Fibroblast of skin of right quadriceps (primary cell): ENCODE measurements at regions not wholly inside any gene's neighbourhood (a gene's known extent, or its start where the extent isn't known, plus 50 kb on each side); places are given as distances from the start of the nearest gene placed in this dataset.
"Not testable (repeated sequence)": the region's sequence is repeated elsewhere in the genome, so short reads cannot be mapped to it uniquely, and the experiment has no call there.

ENCODE experiments used
- DNase-seq: peaks from one replicate; pipeline ENCODE4 v3.0.0-alpha.2; 2013

DNA sequence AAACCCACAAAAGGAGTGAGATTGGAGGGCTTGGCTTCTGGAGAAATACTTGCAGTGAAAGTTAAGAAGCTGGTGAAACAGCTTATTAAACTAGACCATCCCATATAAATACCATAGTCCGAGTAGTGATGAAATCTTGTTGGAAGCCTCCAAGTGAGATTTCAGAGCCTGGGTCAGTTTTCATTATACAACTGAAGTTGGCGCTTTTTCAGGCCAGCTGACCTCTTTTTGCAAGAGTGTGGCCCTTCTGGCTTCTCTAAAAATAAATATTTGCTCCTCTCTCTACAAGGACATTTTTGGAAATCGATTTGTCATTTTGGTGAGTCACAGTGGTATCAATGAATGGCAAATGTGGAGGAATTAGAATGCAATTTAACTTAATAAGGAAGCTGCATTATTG, 51.2 kb upstream of the THRB start:
- DNase-seq: no peak

DNA sequence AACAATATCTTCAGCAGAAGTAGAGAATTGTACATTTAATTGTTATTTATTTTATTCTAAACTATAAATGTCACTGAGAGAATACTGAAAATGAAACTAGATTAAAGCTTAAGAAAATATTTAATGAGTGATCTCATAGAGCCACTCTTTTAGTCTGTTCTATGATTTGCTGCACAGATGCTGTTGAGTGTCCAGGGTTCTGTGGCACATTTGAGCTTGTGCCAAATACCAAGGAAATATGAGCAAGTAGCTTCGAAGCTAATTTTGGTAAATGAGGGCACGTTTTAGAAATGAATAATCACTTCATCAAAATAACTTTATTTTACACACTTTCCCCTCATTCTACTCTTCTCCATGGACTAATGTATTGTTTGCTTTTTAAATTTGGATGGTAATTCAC, 53.6 kb upstream of the THRB start:
- DNase-seq: peak; percentile 50

DNA sequence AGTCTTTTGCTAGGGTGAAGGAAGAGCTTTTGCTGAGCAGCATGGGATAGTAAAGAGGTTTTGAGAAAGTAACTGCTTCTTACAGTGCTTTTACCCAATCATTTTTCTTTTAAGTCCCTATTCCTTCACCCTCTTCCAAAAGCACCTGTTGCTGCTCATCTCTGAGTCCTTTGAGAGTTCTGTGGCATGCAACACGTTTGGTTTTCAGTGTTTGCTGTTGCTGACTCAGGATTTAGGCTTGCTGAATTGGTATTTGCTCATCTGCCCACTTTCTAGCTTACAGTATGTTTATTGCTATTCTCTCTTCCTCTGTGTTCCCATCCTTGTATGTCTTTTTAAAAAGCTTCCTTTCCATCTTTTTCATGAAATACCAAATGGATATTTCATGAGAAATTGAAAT, 55.9 kb upstream of the THRB start:
- peak; percentile 18 for DNase-seq

DNA sequence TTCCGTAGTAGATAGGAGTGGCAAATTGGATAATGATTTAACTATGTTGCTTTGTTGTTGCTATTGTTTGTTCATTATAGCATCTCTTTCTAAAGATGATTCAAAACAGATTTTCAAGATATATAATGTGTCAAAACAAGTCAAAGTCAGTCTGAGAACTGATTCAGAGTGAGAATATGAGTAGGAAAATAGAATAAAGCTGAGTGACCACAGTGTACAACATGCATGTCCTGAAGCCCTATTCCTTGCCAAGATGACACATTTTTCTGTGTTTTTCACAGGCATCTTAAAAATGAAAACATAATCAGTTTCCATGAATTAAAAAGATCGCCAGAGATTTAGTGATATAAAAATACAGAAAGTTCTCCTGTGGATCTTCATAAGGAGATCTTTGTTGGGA, 57.0 kb upstream of the THRB start:
- DNase-seq: no peak

DNA sequence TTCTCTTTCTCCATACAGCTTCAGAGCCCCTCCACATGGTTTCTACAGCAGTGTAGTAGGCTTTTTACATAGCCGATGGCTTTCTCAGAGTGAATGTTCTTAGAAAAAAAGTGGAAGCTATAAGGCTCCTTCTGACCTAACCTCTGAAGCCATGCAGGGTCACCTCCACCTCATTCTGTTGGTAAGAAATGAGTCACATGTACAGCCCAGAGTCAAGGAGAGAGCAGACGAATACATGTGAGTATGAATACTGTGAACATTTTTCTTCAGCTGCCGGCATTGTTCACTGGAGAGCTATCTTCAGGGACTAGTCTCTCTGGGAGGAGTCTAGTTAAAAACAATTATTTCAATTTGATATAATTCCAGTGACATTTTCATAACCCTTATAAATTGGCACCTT, 68.2 kb upstream of the THRB start:
- DNase-seq: no peak

DNA sequence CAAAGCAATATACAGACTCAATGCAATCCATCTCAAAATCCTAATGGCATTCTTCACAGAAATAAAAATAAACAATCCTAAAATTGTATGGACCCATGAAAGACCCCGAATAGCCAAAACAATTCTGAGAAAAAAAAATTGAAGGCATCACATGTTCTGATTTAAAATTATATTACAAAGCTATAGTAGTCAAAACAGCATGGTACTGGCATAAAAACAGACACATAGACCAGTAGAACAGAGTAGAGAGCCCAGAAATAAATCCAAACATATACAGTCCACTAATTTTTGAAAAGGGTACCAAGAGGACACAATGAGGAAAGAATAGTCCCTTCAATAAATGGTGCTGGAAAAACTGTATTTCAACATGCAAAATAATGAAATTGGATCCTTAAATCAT, 70.4 kb upstream of the THRB start:
- DNase-seq: no peak

DNA sequence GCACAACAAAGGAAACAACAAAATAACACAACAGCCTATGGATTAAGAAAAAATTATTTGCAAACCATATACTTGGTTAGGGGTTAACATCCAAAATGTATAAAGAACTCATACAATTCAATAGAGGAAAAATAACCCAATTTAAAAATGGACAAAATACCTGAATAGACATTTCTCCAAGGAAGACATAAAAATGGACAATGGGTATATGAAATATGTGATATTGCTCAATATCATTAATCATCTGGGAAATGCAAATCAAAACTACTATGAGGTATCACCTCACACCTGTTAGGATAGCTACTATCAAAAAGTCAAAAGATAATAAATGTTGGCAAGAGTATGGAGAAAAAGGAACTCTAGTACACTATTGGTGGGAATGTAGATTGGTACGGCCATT, 71.0 kb upstream of the THRB start:
- DNase-seq: no peak

DNA sequence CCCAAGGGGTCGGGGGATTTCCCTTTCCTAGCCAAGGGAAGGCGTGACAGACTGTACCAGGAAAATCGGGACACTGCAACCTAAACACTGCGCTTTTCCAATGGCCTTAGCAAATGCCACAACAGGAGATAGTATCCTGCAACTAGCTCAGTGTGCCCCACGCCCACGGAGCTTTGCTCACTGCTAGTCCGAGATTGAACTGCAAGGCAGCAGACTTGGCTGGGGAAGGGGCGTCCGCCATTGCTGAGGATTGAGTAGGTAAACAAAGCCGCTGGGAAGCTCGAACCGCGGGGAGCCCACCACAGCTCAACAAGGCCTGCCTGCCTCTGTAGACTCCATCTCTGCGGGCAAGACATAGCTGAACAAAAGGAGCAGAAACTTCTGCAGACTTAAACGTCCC, 72.3 kb upstream of the THRB start:
- no peak for DNase-seq

DNA sequence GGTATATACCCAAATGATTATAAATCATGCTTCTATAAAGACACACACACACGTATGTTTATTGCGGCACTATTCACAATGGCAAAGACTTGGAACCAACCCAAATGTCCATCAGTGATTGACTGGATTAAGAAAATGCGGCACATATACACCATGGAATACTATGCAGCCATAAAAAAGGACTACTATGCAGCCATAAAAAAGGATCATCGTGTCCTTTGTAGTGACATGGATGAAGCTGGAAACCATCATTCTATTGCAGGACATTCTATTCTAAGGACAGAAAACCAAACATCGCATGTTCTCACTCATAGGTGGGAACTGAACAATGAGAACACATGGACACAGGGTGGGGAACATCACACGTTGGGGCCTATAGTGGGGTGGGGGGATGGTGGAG, 77.8 kb upstream of the THRB start:
- not testable (repeated sequence) for DNase-seq

DNA sequence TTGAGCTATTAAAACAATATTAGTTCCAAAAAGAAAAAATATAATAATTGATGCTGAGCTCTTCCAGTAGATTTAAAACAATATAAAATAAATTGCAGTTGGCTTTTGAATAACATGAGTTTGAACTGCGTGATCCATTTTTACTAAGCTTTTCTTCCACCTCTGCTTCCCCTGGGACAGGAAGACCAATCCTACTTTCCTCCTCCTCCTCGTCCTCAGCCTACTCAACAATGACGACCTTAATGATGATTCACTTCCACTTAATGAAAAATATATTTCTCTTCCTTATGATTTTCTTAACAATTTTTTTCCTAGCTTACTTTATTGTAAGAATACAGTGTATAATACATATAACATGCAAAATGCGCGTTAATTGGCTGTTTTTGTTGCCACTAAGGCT, 78.9 kb upstream of the THRB start:
- no peak for DNase-seq

DNA sequence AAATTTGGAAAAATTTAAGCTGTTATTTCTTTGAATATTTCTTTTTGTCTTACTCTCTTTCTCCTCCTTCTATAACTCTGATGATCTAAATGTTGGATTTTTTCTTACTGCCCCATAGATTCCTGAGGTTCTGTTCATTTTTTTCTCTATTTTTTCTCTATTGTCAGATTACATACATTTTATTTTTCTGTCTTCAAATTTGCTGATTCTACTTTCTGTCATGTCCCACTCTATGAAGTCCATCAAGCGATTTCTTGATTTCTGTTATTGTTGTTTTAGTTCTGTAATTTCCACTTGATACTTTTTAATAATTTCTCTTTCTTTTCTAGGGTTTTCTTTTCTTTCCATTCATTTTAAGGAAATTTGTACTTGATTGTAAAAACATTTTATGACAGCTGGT, 83.7 kb upstream of the THRB start:
- DNase-seq: no peak

DNA sequence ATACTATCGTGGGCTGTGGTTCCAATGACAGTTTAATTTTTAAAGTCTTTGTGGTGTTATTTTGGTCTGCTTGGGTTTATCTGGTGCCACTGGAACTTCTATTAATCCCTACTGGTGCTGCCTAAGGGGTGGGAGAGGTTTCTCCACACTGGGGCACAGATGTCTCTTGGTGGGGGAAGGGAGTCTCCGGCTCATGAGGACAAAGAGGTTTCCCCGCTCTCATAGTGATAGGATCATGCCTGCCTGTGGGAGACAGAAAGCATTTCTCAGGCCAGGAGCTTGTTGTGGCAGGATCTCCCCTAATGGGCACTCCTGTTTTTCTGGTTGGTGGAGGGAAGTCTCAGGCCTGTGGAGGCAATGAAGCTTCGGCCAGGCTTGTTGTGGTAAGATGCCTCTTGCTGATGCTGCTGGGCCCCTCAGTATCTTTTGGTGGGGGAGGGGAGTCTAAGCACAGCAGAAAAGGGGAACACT, 84.3 kb upstream of the THRB start:
- no peak for DNase-seq

DNA sequence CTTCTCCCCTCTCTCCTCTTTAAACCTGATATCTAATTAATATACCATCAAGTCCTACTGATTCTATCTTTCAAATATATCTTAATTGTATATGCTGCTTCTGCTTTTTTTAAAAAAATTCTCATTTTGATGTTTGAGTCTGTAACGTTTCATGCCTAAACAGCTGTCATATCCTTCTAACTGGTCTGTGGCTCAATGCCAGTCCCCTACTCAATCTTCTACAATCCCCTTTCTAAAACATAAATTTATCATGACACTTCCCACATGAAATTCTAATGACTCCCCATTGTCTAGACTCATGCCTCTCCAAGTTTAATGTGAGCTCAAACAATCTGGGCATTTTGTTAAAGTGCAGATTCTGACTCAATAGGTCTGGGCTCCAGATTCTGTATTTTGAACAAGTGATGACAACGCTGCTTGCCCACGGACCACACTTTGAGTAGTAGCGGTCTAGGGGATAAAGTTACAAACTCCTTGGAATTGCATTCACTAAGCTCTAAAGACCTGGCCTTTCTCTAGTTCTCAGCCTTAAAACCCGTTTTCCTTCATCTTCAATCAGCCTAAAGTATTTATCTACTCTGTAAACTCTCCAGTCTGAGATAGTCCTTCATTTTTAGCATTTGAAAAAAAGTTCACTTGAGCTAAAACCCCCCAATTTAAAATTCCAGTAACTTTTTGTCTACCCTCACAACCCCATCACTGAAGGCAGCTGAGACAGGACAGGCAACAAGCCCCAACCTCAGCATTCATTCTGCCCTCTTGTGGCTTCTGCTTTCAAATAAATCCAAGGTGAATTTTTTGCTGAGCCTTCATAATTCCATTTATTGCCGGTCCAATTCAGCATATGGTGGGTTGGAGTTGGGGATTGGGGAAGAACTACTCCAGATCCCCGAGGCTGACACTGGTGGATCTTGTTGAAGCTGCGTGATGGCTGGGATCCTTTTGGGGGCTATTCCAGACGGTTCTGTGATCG, 88.1 kb upstream of the THRB start:
- DNase-seq: peak; percentile 56

DNA sequence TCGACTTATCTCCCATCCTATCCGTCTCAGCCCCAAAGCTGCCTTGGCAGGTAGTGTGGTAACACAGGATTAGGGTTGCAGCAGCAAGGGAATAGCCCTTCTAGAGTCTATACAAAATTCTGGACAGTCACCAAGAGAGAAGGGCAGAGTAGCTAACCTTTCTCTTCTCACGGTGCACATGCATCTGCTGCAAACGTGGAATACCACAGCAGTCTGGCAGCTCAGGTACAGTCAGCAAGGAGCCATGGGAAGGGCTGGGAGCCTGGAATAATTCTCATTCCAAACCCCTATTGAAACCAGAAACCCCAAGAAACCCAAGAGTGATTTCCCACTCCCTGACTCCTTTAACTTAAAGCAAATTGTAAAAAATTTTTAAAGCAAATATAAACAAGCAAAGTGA, 92.3 kb upstream of the THRB start:
- DNase-seq: no peak

DNA sequence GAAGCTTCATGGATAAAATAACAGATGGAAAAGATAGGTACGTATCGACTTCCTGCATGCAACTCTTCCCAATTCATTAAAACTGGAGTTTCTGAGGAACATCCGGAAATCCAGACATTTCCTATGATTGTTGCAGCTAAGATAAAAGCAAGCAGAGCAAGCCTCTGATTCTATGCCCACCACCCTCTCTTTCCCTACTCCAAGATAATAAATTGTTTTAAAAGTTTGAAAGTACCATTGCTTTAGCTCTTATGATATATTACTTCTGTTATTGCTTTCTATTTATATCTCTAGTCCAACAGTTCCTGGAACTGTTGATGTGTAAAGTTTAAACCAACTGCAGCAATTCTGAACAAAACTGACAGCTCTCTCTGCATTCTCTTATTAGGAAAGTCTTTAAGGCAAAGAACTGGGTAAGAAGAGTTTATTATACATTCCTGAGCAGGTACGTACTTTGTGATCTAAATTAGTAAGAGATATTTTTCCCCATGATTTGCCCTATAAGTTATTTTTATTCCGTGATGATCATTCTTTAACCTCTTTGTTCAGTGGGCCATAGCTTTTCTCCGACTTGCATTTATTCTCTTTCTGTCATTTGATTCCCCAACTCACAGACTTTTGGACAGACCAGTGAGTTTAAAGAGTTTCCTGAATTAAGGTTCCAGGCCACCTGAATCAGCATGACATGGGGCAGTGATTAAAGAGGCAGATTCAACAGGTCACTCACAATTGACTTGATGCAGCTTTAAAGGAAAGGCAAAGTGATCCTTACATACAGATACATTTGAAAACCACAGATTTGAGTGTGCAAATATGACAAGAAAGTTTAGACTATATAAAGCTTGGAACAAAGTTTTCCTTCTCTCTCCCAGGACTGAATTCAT, 94.2 kb upstream of the THRB start:
- DNase-seq: peak; percentile 28

DNA sequence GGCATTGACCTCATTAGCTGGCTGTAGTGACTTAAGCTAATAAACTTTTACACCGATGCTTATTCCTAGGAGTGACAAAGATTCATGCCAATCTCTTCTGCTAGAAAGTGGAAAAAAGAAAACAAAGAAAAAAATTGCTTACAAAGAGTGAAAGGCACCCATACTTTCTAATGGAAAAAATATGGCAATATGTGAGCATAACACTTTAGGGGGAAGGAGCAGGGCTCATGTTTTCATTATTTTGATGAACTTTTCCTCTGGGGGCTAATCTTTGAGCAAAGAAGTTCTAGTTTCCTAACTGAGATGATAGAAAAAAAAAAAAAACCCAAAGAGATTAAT, 94.8 kb upstream of the THRB start:
- no peak for DNase-seq

DNA sequence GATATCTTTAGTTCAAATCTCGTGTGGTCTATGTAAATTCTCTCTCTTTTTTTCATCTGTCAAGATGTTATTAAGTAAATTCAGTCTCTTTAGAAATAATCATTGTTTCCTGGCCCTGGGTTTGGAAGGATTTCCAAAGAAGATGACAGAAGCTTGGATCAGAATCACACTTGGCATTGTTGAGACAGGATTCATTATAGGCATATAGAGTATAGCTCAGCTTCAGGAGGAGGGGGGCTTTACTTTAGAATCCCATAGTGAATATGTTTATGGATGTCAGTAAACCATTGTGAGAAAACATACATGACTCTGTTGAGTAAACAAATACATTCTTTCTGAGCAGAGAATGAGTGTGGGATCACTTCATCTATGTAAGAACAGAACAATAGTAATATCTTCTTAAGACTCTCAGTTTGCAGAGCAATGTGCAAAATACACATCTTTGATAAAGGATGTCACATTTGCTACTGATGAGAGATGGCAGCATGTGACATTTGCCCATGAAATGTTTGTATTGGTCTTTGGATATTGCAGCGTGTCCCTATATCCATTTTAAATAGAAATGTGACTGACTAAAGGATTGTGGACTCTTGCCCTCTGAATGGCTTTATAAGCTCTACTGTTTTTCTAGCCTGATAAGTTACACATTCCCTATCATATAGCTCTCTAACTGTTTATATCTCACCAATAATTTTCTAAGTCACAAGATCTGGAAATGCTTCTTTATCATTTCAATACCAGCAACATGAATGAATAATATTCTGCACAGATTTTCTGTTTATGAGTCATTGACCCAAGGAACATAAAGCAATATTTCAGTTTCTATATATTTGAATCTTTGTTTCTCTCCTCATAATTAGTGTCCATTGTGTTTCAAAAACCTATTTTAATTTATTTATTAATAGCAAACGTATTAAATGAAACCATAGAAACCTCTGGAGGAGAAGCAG, 95.6 kb upstream of the THRB start:
- no peak for DNase-seq

DNA sequence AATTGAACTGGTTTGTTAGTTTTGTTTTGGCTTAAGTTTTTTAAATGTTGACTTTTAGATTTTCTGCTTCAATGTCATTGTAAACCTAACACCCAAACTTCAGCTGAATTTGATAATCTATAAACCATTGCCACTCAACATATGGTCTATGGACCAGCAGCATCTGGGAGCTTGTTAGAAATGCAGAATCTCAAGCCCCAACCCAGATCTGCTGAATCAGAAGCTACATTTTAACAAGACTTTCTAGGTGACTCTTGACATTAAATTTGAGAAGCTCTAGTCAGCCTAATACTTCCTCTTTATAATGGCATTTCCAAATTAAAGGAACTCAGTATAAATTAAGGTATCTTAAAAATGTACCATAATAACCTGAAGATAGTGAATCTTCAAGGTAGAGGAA, 96.5 kb upstream of the THRB start:
- DNase-seq: no peak

DNA sequence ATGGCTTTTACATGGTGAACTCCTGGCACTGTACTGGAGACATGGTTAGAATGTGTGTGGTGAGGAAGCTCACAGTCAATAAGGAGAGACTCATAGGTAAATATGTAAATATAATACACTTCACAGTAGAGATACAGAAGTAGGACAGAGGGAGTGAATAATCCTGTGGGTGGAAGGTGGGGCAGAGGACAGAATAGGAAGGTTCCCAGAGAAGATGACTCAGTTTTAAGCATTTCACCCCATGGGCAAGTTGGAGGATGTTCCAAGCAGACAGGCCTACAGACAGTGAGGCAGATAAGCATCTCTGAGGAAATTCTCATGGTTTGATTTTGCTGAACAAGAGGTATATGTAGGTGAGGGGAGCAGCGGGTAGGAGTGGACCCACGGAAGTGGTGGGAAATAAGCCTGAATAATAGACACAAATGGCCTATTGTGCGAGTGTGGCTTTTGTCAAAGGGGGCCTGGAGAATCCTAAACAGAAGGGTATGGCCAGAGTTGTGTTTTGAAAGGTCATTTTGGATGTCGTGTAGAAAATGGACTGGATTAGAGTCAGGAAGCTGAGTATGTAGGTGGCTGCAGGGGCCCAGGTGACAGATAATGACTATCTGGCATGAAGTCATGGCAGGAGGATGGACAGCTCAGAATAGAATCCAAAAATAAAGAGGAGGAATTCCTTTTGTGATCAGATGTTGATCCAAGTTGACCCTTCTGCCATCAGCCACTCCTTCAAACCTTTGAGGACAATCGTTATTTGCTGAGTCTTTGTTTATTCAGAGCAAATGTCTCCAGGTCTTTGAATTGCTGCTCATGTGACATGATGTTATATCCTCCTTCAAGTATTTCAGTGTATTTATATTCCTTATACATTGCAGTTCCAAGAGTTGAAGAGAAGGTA, 97.3 kb upstream of the THRB start:
- peak; percentile 58 for DNase-seq

DNA sequence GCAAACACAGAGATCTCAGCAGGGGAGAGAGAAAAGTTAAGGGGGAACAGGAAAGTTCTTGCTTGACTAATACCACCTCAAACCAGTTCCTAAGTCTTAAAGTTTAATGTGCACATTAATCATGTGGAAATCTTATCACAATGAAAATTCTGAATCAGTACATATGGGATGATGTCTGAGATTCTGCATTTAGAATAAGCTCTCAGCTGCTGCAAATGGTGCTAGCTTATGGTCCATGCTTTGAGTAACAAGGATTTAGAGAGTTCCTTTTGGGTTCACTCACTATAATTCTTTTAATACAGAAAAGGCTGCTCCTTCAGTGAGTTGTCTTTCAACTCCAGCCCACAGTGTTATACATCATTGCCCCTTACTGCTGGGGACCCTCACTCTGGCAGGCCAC, 99.5 kb upstream of the THRB start:
- DNase-seq: peak; percentile 43

DNA sequence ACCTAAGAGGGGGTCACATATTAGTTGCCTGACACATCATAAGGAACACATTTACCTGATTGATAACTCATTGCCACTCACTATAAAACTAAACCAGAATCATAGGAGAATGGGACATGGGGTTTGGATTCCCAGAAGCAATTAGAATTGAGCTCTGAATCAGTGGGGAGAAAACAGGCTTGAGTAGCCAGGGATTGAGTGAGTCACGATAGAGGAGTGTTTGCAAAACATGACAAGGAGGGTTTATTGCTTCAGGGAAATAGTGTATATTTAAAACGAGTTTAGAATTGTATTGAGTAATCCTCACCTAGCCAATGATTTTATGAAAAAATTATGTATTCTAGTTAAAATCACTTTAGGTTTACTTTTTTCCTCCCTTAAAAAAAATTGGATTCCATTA, 101.1 kb upstream of the THRB start:
- peak; percentile 66 for DNase-seq

DNA sequence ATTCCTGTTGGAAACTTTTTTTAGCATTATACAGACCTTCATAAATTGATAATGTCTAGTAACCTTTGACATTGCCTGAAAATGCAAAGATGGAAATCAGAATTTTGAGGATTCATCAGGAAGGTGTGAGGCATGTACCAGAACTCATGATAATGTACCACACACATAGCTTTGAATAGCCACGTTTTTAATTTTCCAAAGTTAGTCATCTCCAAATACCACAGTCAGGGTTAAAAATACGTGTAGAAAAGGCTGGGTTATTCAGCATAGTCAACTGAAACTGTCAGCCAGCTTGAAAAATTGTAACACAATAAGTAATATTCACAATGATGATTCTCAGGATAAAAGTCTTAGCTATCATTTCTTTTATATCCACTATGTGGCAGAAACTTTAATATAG, 102.0 kb upstream of the THRB start:
- no peak for DNase-seq
